Activated CD4-positive, alpha-beta T cell treated with anti-CD3 and anti-CD28 coated beads for 4 hours (primary cell): ENCODE measurements at regions not wholly inside any gene's neighbourhood (a gene's known extent, or its start where the extent isn't known, plus 50 kb on each side); places are given as distances from the start of the nearest gene placed in this dataset.
"Not testable (repeated sequence)": the region's sequence is repeated elsewhere in the genome, so short reads cannot be mapped to it uniquely, and the experiment has no call there.

Experiments
- DNase-seq, 2 donors: peaks; one replicate each; pipeline ENCODE4 v3.0.0-alpha.2; 2020

DNA sequence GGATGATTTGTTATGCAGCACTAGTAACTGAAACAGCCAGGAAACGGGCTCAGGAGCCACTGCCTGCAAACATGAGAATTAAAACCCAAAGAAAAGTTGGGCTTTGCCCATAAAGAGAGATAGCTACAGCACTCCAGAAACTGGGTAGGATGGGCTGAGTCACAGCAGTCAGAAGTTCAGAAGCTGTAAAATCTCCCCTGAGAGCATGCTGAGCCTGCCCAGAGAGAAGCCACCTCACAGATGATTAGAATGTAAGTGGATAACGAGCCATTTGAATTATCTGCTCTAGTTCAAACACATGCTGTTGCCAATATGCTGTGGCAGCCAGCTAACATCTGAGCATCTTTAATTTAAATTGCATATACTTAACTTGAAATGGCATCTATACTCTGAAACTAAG lies 388.1 kb upstream of the ACVR2A start:
- DNase-seq, result no peak

DNA sequence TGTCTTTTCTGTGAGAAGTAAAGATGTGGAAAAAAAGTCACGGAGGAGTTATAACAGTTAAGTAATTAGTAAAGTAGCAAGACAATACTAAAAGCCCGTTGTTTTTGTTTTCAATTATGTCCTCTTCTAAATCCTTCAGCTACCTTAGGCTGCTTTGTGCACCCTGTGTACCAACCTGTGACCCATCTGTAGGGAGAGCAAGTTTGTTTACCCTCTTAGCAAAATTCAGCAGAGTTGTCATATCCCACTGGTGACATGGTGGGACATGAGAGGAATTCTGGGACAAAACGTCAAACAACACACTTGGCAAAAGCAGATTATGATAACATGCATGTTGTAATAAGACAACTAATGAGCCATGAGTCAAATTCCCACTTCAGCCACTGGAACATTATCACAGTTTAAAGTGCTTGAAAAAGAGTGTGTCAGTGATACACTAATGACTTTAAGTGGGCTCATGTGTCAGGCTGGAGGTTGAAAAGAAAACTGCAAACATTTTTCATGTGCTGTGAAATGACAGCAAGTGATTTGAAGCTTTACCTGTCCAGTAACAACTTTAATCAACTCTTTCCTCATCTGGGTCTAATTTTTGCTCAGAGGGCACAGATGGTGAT lies 392.8 kb upstream of the ACVR2A start:
- DNase-seq, result no peak

DNA sequence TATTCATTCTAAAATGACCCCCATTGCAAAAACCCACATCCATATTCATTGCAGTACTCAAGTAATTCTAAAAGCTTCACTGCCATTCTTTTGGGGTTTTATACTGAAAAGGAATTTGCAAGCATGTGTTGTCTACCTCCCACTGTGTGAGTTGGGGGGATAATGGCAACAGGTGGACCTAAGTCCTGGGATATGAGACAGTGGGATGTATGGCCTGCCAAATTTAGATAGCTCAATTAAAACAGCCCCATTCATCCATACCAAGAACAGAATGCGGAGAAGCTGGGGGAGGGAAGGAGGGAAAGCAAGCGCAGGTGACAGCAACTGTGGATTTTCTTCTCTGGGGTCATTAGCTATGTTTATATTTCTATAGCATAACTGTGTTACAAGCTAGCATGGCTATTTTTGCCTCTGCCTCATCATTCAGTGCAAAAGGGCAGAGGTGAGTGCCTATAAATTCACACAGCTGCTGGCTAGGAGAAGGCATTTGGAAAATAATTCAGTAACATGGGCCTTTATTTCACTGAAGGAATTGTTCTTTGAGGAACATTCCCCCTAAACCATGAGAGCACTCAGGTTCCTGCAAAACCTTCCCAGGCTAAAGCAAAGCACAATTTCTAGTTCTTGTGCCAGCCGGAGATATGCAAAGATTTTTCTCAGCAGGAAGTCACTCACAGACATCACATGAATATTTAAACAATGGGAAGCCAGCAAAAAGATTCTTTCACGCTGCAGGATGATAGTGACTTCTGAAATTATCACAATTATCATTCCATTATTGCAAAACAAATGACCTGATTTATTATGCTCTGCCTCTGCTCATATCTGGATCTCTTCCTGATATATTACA lies 393.9 kb upstream of the ACVR2A start:
- no peak for DNase-seq

DNA sequence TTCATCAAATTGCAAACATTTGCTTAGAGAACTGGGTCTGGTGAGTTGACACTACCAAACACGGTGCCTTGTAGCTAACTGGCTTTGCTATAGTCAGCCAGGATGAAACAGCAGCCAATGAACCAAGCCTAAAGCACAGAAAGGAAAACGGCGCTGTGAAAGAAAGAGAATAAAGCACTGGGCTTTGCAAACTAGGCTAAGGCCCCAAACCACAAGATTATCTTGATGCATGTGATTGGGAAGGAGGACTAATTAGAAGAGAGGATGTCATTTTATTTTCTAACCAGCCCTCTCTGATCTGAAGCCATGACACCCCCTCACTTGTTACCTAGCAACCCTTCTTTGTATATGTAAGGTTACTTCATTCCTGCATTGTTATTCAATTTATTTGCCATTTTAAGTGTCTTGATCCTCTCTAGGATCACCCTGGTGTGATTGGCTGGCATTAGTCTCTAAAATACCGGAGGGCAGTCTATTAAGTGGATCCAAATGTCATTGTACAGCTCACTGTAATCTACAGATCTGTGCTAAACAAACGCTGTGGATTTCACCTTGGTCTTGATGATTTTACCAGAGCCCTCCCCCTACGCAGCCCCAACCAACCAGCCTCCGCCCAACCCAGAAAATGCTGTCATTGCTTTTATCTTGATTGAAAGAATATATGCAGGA lies 395.4 kb upstream of the ACVR2A start:
- peak; percentile 36 to 37 for DNase-seq

DNA sequence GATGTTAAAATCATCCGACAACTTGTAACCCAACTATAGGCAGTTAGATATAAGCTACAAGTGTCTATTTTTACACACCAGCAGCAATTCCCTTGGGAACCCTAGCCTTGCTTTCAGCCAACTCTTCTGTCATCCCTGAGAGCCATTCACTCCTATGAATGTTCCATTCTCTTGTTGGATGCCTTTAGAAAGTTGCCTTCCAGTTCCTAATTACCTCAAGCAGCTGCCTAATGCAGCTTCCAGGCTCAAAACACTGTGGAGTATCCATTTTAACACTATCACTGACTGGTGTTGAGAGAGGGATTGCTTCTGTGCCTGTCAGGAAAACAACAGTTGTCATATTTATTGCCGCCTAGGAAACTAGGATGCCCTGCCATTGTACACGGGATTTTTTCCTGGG lies 402.0 kb upstream of the ACVR2A start:
- DNase-seq, result no peak

DNA sequence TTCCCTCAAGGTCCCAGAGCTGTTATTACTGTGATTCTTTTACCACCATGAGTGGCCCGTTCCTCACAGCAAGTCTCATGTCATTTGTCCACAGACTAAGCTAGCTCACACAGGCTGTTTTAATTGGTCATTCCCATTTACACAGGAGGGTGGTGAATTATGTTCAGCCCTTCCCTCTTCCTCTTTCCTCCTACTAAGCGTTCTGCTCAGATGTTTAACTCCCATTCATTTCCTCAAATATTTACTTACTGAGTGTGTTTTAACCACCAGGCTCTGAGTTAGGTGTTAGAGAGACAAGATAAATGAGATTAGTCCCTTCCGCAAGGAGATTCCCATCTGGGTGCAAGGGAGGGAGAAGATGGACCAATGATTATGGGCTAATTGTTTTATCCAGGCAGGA lies 403.6 kb upstream of the ACVR2A start:
- no peak for DNase-seq

DNA sequence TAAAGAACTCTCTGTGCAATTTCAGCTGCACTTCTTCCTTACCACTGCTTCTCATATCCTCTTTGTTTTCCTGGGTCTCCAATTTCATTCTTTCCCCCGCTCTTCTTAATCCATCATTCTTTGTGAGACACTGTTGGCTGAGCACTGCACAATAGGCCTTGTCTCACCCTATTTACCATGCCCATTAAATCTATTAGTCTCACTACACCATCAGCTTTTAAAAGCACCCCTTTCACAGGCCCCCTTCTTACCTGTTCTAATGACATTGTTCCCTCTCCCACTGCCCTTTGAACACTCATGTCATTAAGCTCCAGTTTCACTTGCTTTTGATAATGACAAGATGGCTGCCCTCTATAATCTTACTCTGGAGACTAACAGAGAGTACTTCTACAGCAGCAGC lies 404.1 kb upstream of the ACVR2A start:
- DNase-seq, result no peak

DNA sequence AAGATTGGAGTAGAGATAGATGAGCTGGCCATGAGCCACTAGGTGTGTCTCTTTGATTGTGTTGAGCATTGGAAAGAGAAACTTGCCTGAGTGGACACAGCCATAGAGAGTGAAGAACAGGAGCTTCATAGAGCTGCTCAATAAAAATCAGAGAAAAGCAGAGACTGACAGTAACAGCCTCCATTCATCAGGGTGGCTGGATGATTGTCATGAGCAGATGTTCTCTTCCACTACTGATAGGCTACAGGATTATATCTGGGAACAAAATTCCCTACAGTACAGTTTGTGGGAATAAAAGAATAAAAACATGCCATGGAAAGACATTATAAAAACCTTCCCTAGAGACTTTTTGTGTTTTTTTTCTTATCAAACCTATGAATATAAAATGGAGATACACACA lies 404.8 kb upstream of the ACVR2A start:
- DNase-seq, result no peak

DNA sequence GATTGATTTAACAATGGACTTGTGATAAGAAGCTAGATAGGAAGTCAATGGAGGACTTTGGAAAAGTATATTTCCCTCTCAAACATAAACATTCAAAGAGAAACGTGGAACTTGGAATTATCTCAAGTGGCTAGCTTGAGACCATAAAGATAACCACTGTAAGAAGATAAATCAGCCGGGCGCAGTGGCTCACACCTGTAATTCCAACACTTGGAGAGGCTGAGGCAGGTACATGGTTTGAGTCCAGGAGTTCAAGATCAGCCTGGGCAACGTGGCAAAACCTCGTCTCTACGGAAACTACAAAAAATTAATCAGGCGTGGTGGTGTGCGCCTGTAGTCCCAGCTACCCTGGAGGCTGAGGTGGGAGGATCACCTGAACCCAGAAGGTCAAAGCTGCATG lies 405.9 kb upstream of the ACVR2A start:
- no peak for DNase-seq

DNA sequence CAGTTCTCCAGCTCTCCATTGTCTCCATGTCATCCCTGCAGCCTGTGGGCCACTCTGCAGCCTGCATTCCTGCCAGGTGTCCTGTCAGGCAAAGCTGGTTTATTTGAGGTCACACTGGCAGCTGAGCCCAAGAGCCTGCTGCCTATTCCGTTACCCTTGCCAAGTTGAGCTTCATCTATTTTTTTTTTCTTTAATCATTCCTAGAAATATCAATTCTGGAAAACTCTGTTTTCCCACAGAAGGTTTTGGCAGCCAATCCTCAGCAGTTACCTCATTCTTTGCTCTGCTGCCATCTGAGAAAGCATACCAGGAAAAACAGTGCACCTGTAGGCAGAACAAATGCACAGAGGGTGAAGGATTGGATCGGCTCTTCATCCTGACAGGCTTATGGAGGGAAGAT lies 411.0 kb upstream of the ACVR2A start:
- no peak for DNase-seq

DNA sequence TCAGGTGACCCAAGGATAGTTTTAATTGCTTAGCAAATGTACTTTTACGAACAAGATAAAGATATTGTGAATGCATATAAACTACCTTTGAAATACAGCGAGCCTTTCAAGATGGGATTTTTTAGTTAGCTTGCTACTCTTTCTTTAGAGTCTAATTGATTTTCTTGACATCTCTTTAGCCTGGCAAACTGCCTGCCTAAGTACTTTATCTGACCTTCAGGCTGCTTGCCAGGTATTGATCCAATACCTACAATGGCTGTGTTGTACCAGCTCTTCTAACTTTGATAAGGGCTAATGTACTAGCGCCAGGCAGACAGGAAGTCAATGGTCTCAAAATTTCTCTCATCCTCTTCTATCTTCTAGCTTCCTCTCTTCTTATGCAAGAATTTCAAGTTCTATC lies 414.4 kb upstream of the ACVR2A start:
- no peak for DNase-seq

DNA sequence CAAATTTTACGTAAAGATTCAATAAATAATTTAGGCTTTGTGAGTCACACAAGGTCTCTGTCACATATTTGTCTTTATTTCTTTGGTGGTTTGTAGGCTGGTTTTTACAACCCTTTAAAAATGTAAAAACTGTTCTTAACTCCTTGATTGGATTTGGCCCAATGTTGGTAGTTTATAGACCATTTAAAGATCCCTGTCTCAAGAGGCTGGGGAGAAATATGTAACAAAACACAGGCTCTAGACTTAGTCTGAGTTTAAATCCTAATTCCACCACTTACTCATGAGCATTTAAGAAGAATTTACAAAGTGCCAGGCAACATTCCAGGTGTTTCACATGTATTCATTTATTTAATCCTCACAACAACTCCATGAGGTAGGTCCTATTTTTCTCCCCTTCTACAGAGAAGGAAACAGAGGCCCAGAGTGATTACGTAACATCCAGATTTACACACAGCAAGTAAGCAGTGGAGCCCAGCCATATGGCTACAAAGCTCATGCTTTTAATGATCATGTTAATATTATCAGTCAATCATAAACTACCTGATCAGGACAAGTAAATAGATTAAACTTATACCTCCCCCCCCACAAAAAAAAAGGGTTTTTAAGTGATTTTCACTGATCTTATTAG lies 416.6 kb upstream of the ACVR2A start:
- no peak for DNase-seq

DNA sequence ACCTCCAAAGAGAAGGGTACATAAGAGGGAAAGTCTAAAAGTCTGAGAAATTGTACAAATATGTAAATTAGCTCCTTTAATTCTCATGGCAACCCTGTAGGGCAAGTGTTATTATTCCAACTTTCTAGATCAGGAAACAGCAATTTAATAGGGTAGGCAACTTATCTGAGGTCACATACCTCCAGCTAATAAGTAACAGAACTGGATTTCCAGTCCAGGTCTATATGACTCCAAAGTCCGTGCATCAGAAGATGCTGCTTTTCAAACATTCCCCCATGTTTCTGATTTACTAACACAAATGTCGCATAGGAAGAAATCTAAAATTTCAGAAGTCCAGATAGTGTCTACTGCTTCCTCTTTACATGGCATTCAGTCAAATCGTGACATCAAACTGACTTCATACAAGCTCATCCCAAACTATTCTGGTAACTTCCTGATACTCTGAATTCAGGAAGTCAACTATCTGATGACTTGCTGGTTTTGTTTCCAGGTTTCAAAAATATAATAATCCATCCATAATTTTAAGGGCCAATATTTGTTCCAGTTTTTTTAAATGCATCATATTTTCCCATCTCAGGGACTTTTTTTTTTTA lies 419.3 kb upstream of the ACVR2A start:
- DNase-seq, result no peak

DNA sequence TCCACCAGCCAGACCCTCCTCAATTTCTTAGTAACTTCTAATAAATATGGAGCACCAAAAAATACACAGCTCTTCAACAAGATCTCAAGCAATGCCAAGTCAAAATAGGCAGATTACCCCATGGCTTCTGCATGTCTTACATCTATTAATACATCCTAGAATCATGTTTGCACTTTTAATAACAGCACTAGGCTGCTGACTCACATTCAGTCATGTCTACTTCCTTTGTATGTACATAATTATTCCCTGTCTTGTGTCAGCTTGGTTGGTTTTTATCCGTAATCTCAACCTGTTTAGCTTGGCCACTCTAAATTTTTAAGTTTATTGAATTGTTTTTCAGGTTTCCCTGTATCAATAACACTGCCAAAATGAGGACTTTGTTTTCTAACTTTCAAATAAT lies 420.1 kb upstream of the ACVR2A start:
- no peak for DNase-seq

DNA sequence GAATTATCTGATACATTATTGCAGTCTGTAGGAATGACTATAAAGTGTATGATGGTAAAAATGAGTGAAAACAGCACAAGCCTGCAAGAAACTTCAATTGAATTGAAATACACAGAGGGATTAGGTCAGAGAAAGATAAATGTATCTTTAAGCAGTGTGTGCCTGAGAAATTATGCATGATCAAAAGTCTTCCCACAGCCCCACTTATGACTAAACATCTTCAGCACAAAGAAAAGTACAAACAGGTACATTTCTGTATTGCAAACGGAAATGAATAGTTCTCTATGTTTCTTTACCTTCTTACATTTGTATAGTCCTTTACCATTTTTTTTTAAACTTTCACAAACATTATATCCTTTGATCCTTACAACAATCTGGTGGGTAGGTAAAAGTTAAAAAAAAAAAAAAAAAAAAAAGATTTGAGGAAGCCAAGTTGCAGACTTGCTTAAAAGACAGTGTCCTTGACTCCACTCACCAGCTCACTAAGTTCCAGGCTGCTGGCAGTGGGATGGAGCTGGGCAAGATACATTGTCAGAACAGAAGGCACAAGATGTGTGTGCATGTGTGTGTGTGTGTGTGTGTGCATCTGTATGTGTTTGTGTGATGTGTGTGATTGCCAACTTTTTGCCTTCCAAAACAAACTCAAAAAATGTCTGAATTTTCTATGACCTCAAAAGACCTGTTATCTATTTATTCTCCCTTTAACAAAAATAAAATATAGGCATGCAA lies 423.7 kb upstream of the ACVR2A start:
- no peak for DNase-seq

DNA sequence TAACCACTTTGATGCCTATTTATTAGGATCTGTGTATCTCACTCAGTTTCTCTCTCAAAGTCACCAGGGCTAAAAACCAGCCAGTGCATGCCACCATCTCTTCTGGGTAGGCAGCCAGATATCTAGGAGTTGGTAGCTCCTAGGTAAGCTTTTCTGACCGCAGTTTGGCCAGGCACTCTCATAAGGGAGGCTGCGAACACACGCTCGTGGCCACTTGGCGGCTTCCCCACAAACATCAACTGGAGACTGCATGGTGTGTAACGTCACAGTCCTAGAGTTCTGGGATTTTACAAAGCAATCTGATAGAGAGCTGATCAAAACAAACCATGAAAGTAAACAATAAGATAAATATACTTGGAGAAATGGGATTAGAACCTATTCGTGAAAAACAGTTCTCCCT lies 424.3 kb upstream of the ACVR2A start:
- DNase-seq, result no peak

DNA sequence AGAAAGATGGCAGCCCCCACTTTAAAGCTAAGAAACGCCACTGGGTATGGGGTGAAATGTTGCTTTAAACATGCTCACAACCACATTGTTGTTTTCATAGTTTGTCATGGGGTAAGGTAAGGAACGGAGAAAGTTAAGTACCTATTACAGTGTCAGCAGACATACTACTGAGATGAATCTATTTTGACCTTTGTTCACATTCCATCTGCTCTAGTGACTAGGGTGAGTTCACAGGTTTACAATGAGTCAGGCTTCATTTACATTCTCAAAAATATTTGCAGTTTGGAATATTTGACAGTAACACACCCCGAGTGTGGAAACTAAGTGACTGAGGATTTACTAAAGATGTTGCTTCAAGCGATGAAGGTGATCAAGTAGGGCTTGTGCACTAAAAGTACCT lies 428.7 kb upstream of the ACVR2A start:
- DNase-seq, result no peak

DNA sequence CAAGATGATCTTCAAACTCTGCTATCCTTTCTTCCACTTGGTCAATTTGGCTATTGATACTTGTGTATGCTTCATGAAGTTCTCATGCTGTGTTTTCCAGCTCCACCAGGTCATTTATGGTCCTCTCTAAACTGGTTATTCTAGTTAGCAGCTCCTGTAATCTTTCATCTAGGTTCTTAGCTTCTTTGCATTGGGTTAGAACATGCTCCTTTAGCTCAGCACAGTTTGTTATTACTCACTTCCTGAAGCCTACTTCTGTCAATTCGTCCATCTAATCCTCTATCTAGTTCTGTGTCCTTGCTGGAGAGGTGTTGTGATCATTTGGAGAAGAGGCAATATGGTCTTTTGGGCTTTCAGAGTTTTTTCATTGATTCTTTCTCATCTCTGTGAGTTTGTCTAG lies 430.2 kb upstream of the ACVR2A start:
- DNase-seq, result not testable (repeated sequence)

DNA sequence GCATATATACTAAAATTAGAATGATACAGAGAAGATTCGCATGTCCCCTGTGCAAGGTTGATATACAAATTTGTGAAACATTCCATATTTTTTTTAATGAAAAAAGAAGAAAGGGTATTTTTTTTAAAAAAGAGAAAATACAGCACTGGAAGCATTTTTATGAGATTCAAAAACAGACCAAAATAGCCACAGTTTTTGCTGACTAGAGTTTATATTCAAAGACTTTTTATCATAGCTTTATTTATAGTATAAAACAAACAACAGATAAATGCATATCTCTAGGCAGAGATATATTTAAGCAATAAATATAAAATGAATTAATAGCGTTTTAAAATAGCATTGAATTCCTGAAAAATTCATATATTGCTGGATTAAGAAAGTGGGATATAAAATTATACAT lies 436.5 kb upstream of the ACVR2A start:
- DNase-seq, result no peak

DNA sequence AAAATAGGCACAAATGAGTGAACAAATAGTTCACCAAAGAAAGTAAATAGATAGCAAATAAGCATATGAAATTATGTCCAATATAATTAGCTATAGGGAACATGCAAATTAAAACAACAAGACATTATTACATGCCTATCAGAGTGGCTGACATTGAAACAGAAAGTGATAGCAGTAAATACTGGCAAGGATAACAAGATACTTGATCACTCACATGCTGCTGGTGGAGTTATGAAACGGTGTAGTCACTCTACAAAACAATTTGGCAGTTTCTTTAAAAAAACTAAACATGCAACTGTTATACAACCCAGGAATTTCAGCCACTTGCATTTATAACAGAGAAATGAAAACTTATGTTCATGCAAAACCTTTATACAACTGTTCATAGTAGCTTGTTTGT lies 439.2 kb upstream of the ACVR2A start:
- DNase-seq, result no peak

DNA sequence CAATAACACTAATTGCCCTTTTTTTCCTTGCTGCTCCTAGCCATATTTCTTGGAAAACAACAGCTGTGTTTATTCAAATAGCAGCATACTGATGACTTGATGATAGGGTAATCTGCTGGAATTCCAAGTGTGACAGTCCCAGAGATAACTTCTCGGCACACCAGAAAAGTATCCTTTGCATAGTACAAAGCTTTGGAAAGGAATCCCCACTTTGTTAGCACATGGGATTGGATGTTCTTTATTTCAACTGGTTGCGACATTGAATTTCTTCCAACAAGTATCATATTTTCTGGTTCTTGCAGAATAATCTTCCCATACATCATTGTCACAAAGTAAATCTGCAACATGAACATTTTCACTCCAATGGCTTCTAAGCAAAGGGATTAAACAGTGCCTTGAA lies 445.8 kb upstream of the ACVR2A start:
- no peak for DNase-seq

DNA sequence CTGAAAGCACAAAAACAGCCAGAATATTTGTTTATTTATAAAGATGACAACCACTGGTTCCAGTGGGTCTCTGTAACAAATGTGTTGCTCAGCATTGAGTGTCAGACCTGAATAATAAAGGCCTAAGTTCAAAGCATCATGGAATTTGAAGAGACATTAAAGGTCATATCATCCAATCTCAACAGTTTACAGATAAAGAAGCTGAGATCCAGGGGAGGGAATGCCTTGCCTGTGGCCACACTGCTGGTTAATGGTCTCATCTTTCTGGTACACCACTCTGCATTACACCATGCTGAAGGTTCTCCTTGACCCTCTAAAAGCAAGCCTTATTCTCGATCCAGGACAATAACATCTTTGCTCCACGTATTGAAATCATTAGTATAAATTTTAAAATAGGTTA lies 446.5 kb upstream of the ACVR2A start:
- no peak for DNase-seq

DNA sequence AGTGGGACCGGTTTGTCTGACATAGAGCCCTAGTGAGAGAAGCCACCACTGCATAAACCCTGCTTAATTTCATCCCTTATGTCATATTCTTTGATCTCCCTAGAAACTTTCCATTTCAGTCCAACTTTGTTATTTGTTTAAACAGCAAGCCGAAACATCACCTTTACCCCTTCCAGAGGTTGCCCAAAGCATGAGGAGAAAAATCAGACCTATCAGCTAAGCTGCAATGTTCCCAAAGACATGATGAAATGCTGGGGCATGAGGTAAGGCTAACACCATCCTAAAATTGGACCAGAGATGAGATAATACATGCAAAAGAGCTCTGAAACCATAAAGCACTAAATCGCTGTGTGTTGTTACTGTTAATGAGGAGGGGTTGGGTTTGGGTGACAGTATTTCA lies 447.9 kb upstream of the ACVR2A start:
- no peak for DNase-seq
